GM23248 (cell line): ENCODE measurements at regions not wholly inside any gene's neighbourhood (a gene's known extent, or its start where the extent isn't known, plus 50 kb on each side); places are given as distances from the start of the nearest gene placed in this dataset.
"Not testable (repeated sequence)": the region's sequence is repeated elsewhere in the genome, so short reads cannot be mapped to it uniquely, and the experiment has no call there.

Experiments used
- DNase-seq: peaks from one replicate; pipeline ENCODE4 v3.0.0-alpha.2; 2015
- H2AFZ ChIP-seq: fragments of 200-600 bp; sonication (generic); 2 replicates; pipeline ENCODE4 v1.6.1; 2016; ENCODE audit warnings: antibody characterized with exemption
- H3F3A ChIP-seq: fragments of 200-600 bp; sonication (generic); 2 replicates; pipeline ENCODE4 v1.6.1; 2016; ENCODE audit warnings: mild to moderate bottlenecking, antibody characterized with exemption, mixed run types; ENCODE audit not compliant: insufficient read depth
- H3K27ac ChIP-seq: fragments of 200-600 bp; sonication (generic); 2 replicates; pipeline ENCODE4 v1.5.1; 2016; ENCODE audit warnings: mild to moderate bottlenecking
- H3K27me3 ChIP-seq: fragments of 200-600 bp; sonication (generic); replicated peaks from 2 replicates; pipeline ENCODE4 v1.6.1; 2016; ENCODE audit warnings: mild to moderate bottlenecking; ENCODE audit not compliant: insufficient read depth
- H3K36me3 ChIP-seq: fragments of 200-600 bp; sonication (generic); 2 replicates; pipeline ENCODE4 v1.6.1; 2016; ENCODE audit warnings: low read depth, mild to moderate bottlenecking
- H3K4me1 ChIP-seq: fragments of 200-600 bp; sonication (generic); 2 replicates; pipeline ENCODE4 v1.6.1; 2016; ENCODE audit warnings: mild to moderate bottlenecking; ENCODE audit not compliant: insufficient read depth
- H3K4me2 ChIP-seq: fragments of 200-600 bp; sonication (generic); one replicate; pipeline ENCODE4 v1.6.1; 2016; ENCODE audit warnings: mild to moderate bottlenecking; ENCODE audit not compliant: unreplicated experiment
- H3K4me3 ChIP-seq: fragments of 200-600 bp; sonication (generic); 2 replicates; pipeline ENCODE4 v1.5.1; 2016; ENCODE audit warnings: mild to moderate bottlenecking
- H3K79me2 ChIP-seq: fragments of 200-600 bp; sonication (generic); 2 replicates; pipeline ENCODE4 v1.6.1; 2016; ENCODE audit warnings: mild to moderate bottlenecking; ENCODE audit not compliant: insufficient read depth
- H3K9ac ChIP-seq: fragments of 200-600 bp; sonication (generic); 2 replicates; pipeline ENCODE4 v1.6.1; 2016; ENCODE audit warnings: mild to moderate bottlenecking
- H3K9me2 ChIP-seq: fragments of 200-600 bp; sonication (generic); 2 replicates; pipeline ENCODE4 v1.6.1; 2016; ENCODE audit warnings: mixed run types, mild to moderate bottlenecking, moderate library complexity; ENCODE audit not compliant: insufficient read depth
- H3K9me3 ChIP-seq: fragments of 200-600 bp; sonication (generic); one replicate; pipeline ENCODE4 v1.6.1; 2017; ENCODE audit warnings: low read depth
- H4K20me1 ChIP-seq: fragments of 200-600 bp; sonication (generic); 2 replicates; pipeline ENCODE4 v1.6.0; 2016; ENCODE audit not compliant: insufficient read depth
- EZH2 ChIP-seq: fragments of 200-600 bp; sonication (generic); IDR thresholded peaks from 2 replicates; pipeline ENCODE4 v1.6.1; 2018; ENCODE audit warnings: antibody characterized with exemption, mild to moderate bottlenecking; ENCODE audit not compliant: insufficient read depth, poor library complexity, severe bottlenecking
- EZH2phosphoT487 ChIP-seq: fragments of 200-600 bp; sonication (generic); IDR thresholded peaks from 2 replicates; pipeline ENCODE4 v1.6.1; 2018; ENCODE audit warnings: antibody characterized with exemption, moderate library complexity, mild to moderate bottlenecking, low read depth; ENCODE audit not compliant: insufficient read depth
- WGBS, 2 experiments: methylation state at CpG; one replicate each; pipeline ENCODE4 v1.1.6; 2015 to 2017; ENCODE audit warnings: low lambda C conversion rate in 2 of 2, low coverage in 1 of 2; ENCODE audit errors: missing lambda C conversion rate in 2 of 2; 5-methylcytosine and 5-hydroxymethylcytosine counted together
- in situ Hi-C: fragments of 300-500 bp; cut with MboI; formaldehyde crosslinking; loops from 2 replicates; pipeline ENCODE4 v1.15.0; 2020

GRCh38 chr1:219414250-219414649 is 198.7 kb downstream of the ZC3H11B start:
- H3K9me2 ChIP-seq = no peaks in the 10 kb centered on the region
- H3K36me3 ChIP-seq = no peaks in the 10 kb centered on the region
- in situ Hi-C loops = no loop called here
- 78 to 82% methylated on average over 4 of the region's 4 CpGs for WGBS, 2 experiments
- H2AFZ ChIP-seq = no peak overlapping the region
- H3K79me2 ChIP-seq = no peaks in the 10 kb centered on the region
- no peaks in the 10 kb centered on the region for H3K9me3 ChIP-seq
- H3K4me2 ChIP-seq = no peak overlapping the region
- no peak overlapping the region for H3K4me3 ChIP-seq
- TF ChIP-seq EZH2 (no peak), EZH2phosphoT487 (no peak)
- no peak overlapping the region for H3K27ac ChIP-seq
- peaks cover 11% of the 10 kb centered on the region for H3F3A ChIP-seq
- H3K27me3 ChIP-seq = no peaks in the 10 kb centered on the region
- H4K20me1 ChIP-seq = no peaks in the 10 kb centered on the region
- no peak overlapping the region for H3K9ac ChIP-seq
- no peak for DNase-seq
- H3K4me1 ChIP-seq = 0 out of 2 replicates have a peak, but pooled peaks cover 11% of the 10 kb centered on the region

- WGBS, 2 experiments = 82 to 91% methylated on average over 1 of the region's 1 CpG
- no peak for DNase-seq
- Histone ChIP-seq H3K27ac (no peak overlapping the region), H3K36me3 (no peaks in the 10 kb centered on the region), H3K79me2 (no peaks in the 10 kb centered on the region), H3K9ac (no peak overlapping the region), H3F3A (peaks cover 11% of the 10 kb centered on the region), H3K4me1 (0 out of 2 replicates have a peak, but pooled peaks cover 11% of the 10 kb centered on the region), H3K4me2 (no peak overlapping the region), H3K9me3 (no peaks in the 10 kb centered on the region), H3K4me3 (no peak overlapping the region), H2AFZ (no peak overlapping the region), H3K27me3 (no peaks in the 10 kb centered on the region), H3K9me2 (no peaks in the 10 kb centered on the region), H4K20me1 (no peaks in the 10 kb centered on the region)
- in situ Hi-C loops = no loop called here
- no peak for TF ChIP-seq EZH2phosphoT487
- TF ChIP-seq EZH2 = no peak
Measured at GRCh38 chr1:219413536-219413935, 199.4 kb downstream of the ZC3H11B start.

GRCh38 chr1:219412772-219413171 is 200.1 kb downstream of the ZC3H11B start:
- Histone ChIP-seq H3K27ac (no peak overlapping the region), H3F3A (peaks cover 11% of the 10 kb centered on the region), H2AFZ (no peak overlapping the region), H4K20me1 (no peaks in the 10 kb centered on the region), H3K9me3 (no peaks in the 10 kb centered on the region), H3K9me2 (no peaks in the 10 kb centered on the region), H3K4me1 (0 out of 2 replicates have a peak, but pooled peaks cover 11% of the 10 kb centered on the region), H3K79me2 (no peaks in the 10 kb centered on the region), H3K36me3 (no peaks in the 10 kb centered on the region), H3K4me3 (no peak overlapping the region), H3K9ac (no peak overlapping the region), H3K4me2 (peak overlapping the region; percentile 1), H3K27me3 (no peaks in the 10 kb centered on the region)
- DNase-seq = peak; percentile 42
- in situ Hi-C loops = no loop called here
- 65 to 70% methylated on average over 3 of the region's 3 CpGs for WGBS, 2 experiments
- TF ChIP-seq EZH2 (no peak), EZH2phosphoT487 (no peak)

- in situ Hi-C loops, DNase-seq, H2AFZ ChIP-seq: not testable (repeated sequence)
Measured at GRCh38 chr1:219410721-219411120, 202.2 kb downstream of the ZC3H11B start.

GRCh38 chr1:219405531-219406331 is 207.2 kb downstream of the ZC3H11B start:
- Histone ChIP-seq H3K4me3 (no peak overlapping the region), H4K20me1 (no peaks in the 10 kb centered on the region), H3K9me2 (no peaks in the 10 kb centered on the region), H3K27me3 (no peaks in the 10 kb centered on the region), H3K4me2 (no peak overlapping the region), H2AFZ (no peak overlapping the region), H3K27ac (no peak overlapping the region), H3K9ac (no peak overlapping the region), H3K4me1 (no peaks in the 10 kb centered on the region), H3K9me3 (no peaks in the 10 kb centered on the region), H3K36me3 (no peaks in the 10 kb centered on the region), H3K79me2 (no peaks in the 10 kb centered on the region), H3F3A (no peaks in the 10 kb centered on the region)
- 96 to 98% methylated on average over 6 of the region's 6 CpGs for WGBS, 2 experiments
- TF ChIP-seq EZH2 = no peak
- DNase-seq = no peak
- in situ Hi-C loops = no loop called here

More at GRCh38 chr1:219410721-219411120, 202.2 kb downstream of the ZC3H11B start:
- not testable (repeated sequence) for H3K4me3 ChIP-seq, H3K9me3 ChIP-seq, H3K36me3 ChIP-seq, H3K9me2 ChIP-seq, H3K9ac ChIP-seq, H3K4me2 ChIP-seq, H3K79me2 ChIP-seq, H3K27me3 ChIP-seq, H4K20me1 ChIP-seq, H3K27ac ChIP-seq
- peaks cover 11% of the 10 kb centered on the region for H3F3A ChIP-seq
- H3K4me1 ChIP-seq = 0 out of 2 replicates have a peak, but pooled peaks cover 11% of the 10 kb centered on the region
- 98 to 100% methylated on average over 4 to 16 of the region's 22 CpGs for WGBS, 2 experiments
